CD14-positive monocyte (primary cell): ENCODE measurements at regions not wholly inside any gene's neighbourhood (a gene's known extent, or its start where the extent isn't known, plus 50 kb on each side); places are given as distances from the start of the nearest gene placed in this dataset.

Experiments used
- DNase-seq, 3 donors: peaks; one replicate each; pipeline ENCODE4 v3.0.0-alpha.2; 2011 to 2022
- H2AFZ ChIP-seq: 2 replicates; pipeline ENCODE4 v1.6.0; 2012; ENCODE audit warnings: mild to moderate bottlenecking, low read depth, low read length, inconsistent platforms; ENCODE audit not compliant: insufficient read depth, poor library complexity, severe bottlenecking
- H3K27ac ChIP-seq, 2 donors: 1 replicate in 1 of 2; 2 replicates in 1 of 2; pipeline ENCODE4 v1.5.1; 2012 to 2013; ENCODE audit warnings: low read length in 2 of 2, control low read depth in 1 of 2, inconsistent platforms in 1 of 2, low read depth in 1 of 2, mild to moderate bottlenecking in 1 of 2
- H3K27me3 ChIP-seq, 2 donors: one replicate each; pipeline versions ENCODE4 v1.6.0 to v1.6.1; 2011 to 2013; ENCODE audit warnings: low read length in 2 of 2; ENCODE audit not compliant: control insufficient read depth in 2 of 2, insufficient read depth in 2 of 2
- H3K36me3 ChIP-seq, 2 donors: replicated peaks in 1 of 2; 1 replicate in 1 of 2; 2 replicates in 1 of 2; pipeline versions ENCODE4 v1.5.1 to v1.6.1; 2012 to 2013; ENCODE audit warnings: low read length in 2 of 2, control low read depth in 1 of 2, inconsistent platforms in 1 of 2, mild to moderate bottlenecking in 1 of 2; ENCODE audit not compliant: insufficient read depth in 2 of 2, control insufficient read depth in 1 of 2
- H3K4me1 ChIP-seq, 2 donors: 1 replicate in 1 of 2; 2 replicates in 1 of 2; pipeline versions ENCODE4 v1.5.1 to v1.6.1; 2012 to 2013; ENCODE audit warnings: low read length in 2 of 2, control low read depth in 1 of 2, inconsistent platforms in 1 of 2, mild to moderate bottlenecking in 1 of 2, moderate library complexity in 1 of 2; ENCODE audit not compliant: insufficient read depth in 2 of 2, control insufficient read depth in 1 of 2
- H3K4me2 ChIP-seq: replicated peaks from 2 replicates; pipeline ENCODE3; 2012; ENCODE audit warnings: low read length, moderate library complexity, mild to moderate bottlenecking; ENCODE audit not compliant: poor library complexity, severe bottlenecking; ENCODE audit errors: extremely low read depth
- H3K4me3 ChIP-seq, 3 experiments: fragments of 200-600 bp in 1 of 3; sonication (generic) in 1 of 3; replicated peaks in 1 of 3; 1 replicate in 2 of 3; 2 replicates in 1 of 3; pipeline ENCODE4 v1.5.1; 2011 to 2013; ENCODE audit warnings: low read length in 3 of 3, mild to moderate bottlenecking in 3 of 3, control low read depth in 2 of 3, low read depth in 2 of 3, inconsistent platforms in 1 of 3, moderate library complexity in 1 of 3
- H3K79me2 ChIP-seq: 2 replicates; pipeline ENCODE4 v1.6.0; 2012; ENCODE audit warnings: mild to moderate bottlenecking, control low read depth, inconsistent platforms, low read length, moderate library complexity; ENCODE audit not compliant: insufficient read depth
- H3K9ac ChIP-seq: 2 replicates; pipeline ENCODE4 v1.6.0; 2017; ENCODE audit warnings: low read length, mild to moderate bottlenecking; ENCODE audit not compliant: insufficient read depth, poor library complexity, severe bottlenecking
- H3K9me3 ChIP-seq, 2 donors: replicated peaks in 1 of 2; 1 replicate in 1 of 2; 2 replicates in 1 of 2; pipeline versions ENCODE4 v1.5.1 to v1.6.1; 2012 to 2013; ENCODE audit warnings: low read length in 2 of 2, control low read depth in 1 of 2; ENCODE audit not compliant: control insufficient read depth in 1 of 2, insufficient read depth in 1 of 2
- H4K20me1 ChIP-seq: 2 replicates; pipeline ENCODE4 v1.6.0; 2012; ENCODE audit warnings: mild to moderate bottlenecking, low read length, control low read depth, moderate library complexity; ENCODE audit not compliant: insufficient read depth
- H3K27ac Mint-ChIP-seq, 7 donors: one replicate each; pipeline ENCODE4 v1.8.0; 2020; ENCODE audit warnings: mild to moderate bottlenecking in 7 of 7, mixed read lengths in 7 of 7, moderate library complexity in 6 of 7, inconsistent platforms in 2 of 7
- H3K27me3 Mint-ChIP-seq, 3 donors: one replicate each; pipeline ENCODE4 v1.8.0; 2021 to 2022; ENCODE audit warnings: low read depth in 3 of 3, mild to moderate bottlenecking in 3 of 3, mixed read lengths in 3 of 3, moderate library complexity in 3 of 3, inconsistent platforms in 1 of 3
- H3K36me3 Mint-ChIP-seq, 2 donors: one replicate each; pipeline ENCODE4 v1.8.0; 2020; ENCODE audit warnings: mixed read lengths in 2 of 2, inconsistent platforms in 1 of 2, mild to moderate bottlenecking in 1 of 2
- H3K4me1 Mint-ChIP-seq: one replicate; pipeline ENCODE4 v1.8.0; 2020; ENCODE audit warnings: mild to moderate bottlenecking, mixed read lengths
- H3K4me3 Mint-ChIP-seq, 2 donors: one replicate each; pipeline ENCODE4 v1.8.0; 2020; ENCODE audit warnings: mild to moderate bottlenecking in 2 of 2, mixed read lengths in 2 of 2, moderate library complexity in 1 of 2
- H3K9me3 Mint-ChIP-seq, 7 donors: one replicate each; pipeline ENCODE4 v1.8.0; 2020 to 2022; ENCODE audit warnings: mixed read lengths in 7 of 7, mild to moderate bottlenecking in 6 of 7, moderate library complexity in 6 of 7, inconsistent platforms in 2 of 7
- CTCF ChIP-seq: fragments of 200-600 bp; IDR thresholded peaks from one replicate; pipeline ENCODE4 v1.8.0; 2022; ENCODE audit warnings: antibody characterized with exemption, mild to moderate bottlenecking
- WGBS: methylation state at CpG from one replicate; pipeline ENCODE4 v1.1.5; 2013; ENCODE audit warnings: missing lambda C conversion rate; ENCODE audit not compliant: insufficient coverage; 5-methylcytosine and 5-hydroxymethylcytosine counted together
- intact Hi-C, 2 donors: fragments of 100-400 bp; cut with micrococcal nuclease; formaldehyde crosslinking; loops; one replicate each; pipeline versions ENCODE4 v1.15.0 to v1.15.1; 2023

DNA sequence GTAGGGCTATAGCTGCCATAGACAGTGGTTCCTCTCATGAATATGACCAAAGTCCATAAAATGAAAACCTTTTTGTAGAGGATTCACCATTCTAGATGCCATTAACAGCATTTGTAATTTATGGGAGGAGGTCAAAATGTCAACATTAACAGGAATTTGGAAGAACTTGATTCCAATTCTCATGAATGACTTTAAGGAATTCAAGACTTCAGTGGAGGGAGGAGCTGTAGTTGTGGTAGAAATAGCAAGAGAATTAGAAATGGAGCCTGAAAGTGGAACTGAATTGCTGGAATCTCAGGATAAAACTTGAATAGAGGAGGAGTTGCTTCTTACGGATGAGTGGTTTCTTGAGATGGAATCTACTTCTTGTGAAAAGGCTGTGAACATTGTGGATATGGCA lies 65.4 kb upstream of the ESRRG start:
- Histone ChIP-seq H4K20me1 (no peaks in the 10 kb centered on the region), H3K36me3 (no peaks in the 10 kb centered on the region), H3K4me3 (no peak overlapping the region), H3K27me3 (no peaks in the 10 kb centered on the region), H3K4me1 (no peaks in the 10 kb centered on the region), H3K79me2 (no peaks in the 10 kb centered on the region), H3K9me3 (no peaks in the 10 kb centered on the region), H3K27ac (no peak overlapping the region), H3K4me2 (no peak overlapping the region), H3K9ac (no peak overlapping the region), H2AFZ (no peak overlapping the region)
- no CpG with 5 or more reads among the region's 1 CpG for WGBS
- H3K4me3 Mint-ChIP-seq: no peak overlapping the region
- intact Hi-C loops: no loop called here
- H3K27me3 Mint-ChIP-seq: no peaks in the 10 kb centered on the region
- no peak overlapping the region for H3K27ac Mint-ChIP-seq
- no peak for DNase-seq
- H3K36me3 Mint-ChIP-seq: no peaks in the 10 kb centered on the region
- H3K9me3 Mint-ChIP-seq: peaks cover 0 to 5% (median 0%) of the 10 kb centered on the region in 7 donors
- no peaks in the 10 kb centered on the region for H3K4me1 Mint-ChIP-seq
- no peak for TF ChIP-seq CTCF

DNA sequence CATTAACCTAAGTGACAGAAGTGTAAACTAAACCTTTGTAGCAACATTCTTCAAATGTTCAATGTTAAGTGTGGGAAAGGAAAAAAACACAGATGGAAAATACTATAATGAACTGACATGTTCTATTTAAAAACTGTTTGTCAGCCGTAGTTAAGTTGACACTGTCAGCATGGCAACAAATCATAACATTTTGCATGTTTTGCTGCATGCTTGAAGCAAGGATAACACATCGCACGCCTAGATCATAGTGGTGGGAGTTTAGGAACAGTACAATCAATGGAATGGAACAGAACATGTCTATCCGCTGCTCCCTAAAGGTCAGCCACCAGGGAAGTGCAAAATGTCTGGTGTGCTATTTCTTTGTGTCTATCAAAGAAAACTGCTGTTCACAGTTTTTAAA lies 62.5 kb upstream of the ESRRG start:
- Histone ChIP-seq H3K4me1 (no peaks in the 10 kb centered on the region), H3K4me2 (no peak overlapping the region), H2AFZ (no peak overlapping the region), H3K4me3 (no peak overlapping the region), H3K27me3 (no peaks in the 10 kb centered on the region), H3K9me3 (no peaks in the 10 kb centered on the region), H3K79me2 (no peaks in the 10 kb centered on the region), H4K20me1 (no peaks in the 10 kb centered on the region), H3K27ac (no peak overlapping the region), H3K9ac (no peak overlapping the region), H3K36me3 (no peaks in the 10 kb centered on the region)
- DNase-seq: no peak
- no peak overlapping the region for H3K4me3 Mint-ChIP-seq
- H3K27ac Mint-ChIP-seq: no peak overlapping the region
- no peaks in the 10 kb centered on the region for H3K27me3 Mint-ChIP-seq
- 93% methylated on average over 3 of the region's 4 CpGs for WGBS
- H3K36me3 Mint-ChIP-seq: no peaks in the 10 kb centered on the region
- H3K4me1 Mint-ChIP-seq: no peaks in the 10 kb centered on the region
- TF ChIP-seq CTCF: no peak
- H3K9me3 Mint-ChIP-seq: peaks cover 0 to 5% (median 0%) of the 10 kb centered on the region in 7 donors
- intact Hi-C loops: no loop called here
